NCI-H1105 treated with DMSO at 0.1 percent for 48 hours (cell line): ENCODE measurements at regions not wholly inside any gene's neighbourhood (a gene's known extent, or its start where the extent isn't known, plus 50 kb on each side); places are given as distances from the start of the nearest gene placed in this dataset.
"Not testable (repeated sequence)": the region's sequence is repeated elsewhere in the genome, so short reads cannot be mapped to it uniquely, and the experiment has no call there.

Experiments
- DNase-seq: peaks from one replicate; lab custom pipeline; 2025; lab: John Stamatoyannopoulos, UW

- DNase-seq: no peak
Measured at GRCh38 chr13:108077284-108077683, 138.1 kb downstream of the LIG4 start.

DNA sequence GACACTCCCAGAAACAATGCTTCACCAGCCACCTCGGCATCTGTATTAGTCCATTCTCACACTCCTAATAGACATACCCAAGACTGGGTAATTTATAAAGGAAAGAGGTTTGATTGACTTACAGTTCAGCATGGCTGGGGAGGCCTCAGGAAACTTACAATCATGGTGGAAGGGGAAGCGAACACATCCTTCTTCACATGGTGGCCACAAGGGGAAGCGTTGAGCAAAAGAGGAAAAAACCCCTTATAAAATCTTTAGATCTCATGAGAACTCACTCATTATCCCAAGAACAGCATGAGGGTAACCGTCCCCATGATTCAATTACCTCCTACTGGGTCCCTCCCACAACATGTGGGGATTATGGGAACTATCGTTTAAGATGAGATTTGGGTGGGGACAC is 140.9 kb downstream of the LIG4 start:
- DNase-seq: not testable (repeated sequence)

DNA sequence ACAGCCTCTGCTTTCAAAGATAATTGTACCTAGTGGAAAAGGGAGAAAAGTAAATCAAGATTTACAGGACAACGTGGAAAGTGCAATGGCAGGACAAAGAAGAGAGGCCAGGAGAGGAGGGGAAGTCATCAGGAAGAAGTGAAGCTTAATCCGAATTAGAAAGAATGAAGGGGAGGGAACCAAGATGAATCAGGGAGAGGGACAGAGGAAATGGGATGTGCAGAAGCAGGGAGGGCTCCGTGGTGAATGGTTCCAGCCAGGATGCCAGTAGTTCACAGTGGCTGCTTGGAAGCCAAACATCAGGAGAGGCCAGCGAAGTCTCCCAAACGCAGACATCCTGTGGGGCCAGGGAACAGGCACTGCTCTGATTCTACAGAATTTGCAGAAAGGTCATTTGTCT is 144.4 kb downstream of the LIG4 start:
- DNase-seq: no peak

DNA sequence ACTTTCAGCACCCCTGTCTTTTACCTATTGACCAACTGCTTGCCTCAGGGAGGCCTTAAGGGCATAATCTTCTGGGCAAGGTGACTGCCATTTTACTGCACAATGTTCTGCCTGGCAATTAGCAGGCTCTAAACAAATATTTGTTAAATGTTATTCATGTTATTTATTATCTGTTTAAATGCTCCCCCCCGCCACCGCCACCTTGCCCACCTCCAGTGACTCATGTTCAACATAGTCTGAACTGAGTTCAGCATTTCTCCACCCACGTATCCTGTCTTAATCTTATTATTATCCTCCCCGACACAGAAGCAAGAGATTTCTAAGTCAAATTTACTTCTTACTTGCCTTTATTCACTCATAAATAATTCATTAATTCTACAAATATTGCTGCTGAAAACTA is 144.8 kb downstream of the LIG4 start:
- DNase-seq: no peak

DNA sequence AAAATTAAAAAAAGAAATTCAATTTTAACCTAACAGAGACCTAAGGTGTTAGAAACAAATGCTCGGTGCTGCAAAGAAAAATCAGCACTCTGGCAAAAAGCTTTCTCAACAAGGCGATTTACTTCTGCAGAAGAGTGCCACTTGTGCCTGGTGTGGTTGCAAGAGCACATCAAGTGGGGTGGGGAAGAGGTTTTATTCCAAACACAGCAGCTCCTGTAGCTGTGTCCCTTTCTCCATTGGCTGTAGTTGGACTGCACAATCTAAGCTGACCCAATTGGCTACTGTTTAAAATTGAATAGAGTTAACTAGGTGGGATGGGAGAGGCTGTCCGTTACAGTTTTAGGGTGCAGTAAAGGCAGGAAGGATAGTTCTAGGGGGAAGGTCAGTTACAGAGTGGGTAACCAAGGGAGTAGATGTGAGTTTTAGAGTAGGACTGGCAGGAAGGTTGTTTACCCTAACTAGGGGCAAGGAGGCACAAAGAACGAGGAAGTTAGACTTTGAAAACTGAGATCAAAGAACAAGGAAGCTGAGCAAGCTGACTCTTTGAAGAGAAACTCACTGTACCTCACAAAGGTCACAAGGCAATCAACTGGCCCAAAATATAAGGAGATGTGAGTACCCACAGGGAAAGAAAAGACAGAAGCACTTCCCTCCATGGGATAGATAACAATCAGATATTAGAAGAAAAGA is 145.7 kb downstream of the LIG4 start:
- DNase-seq: no peak

DNA sequence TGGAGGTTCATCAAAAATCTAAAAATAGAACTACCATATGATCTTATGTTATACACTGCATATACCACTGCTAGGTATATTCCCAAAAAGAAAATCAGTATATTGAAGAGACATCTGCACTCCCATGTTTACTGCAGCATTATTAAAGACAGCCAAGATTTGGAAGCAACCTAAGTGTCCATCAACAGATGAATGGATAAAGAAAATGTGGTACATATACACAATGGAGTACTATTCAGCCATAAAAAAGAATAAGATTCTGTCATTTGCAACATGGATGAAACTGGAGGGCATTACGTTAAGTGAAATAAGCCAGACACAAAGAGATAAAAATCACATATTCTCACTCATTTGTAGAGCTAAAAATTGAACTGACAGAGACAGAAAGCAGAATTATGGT is 151.0 kb downstream of the LIG4 start:
- not testable (repeated sequence) for DNase-seq

DNA sequence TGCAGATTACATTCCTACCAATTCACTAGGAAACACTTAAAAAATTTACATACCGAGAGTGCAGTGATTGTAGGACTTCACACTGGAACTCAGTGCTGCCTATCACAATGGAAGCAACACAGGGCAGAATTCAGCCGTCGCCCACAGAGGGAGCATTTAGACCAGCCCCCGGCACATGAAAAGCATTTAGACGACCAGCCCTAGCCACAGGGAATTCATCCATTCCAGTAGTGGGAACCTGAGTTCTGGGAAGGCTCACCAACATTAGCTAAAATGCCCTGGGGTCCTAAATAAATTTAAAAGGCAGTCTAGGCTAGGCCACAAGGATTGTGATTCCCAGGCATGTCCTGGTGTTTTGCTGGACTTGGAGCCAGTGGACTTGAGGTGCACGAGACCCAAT is 155.2 kb downstream of the LIG4 start:
- DNase-seq: no peak

GRCh38 chr13:108056278-108056677 is 159.1 kb downstream of the LIG4 start:
- DNase-seq: no peak

DNA sequence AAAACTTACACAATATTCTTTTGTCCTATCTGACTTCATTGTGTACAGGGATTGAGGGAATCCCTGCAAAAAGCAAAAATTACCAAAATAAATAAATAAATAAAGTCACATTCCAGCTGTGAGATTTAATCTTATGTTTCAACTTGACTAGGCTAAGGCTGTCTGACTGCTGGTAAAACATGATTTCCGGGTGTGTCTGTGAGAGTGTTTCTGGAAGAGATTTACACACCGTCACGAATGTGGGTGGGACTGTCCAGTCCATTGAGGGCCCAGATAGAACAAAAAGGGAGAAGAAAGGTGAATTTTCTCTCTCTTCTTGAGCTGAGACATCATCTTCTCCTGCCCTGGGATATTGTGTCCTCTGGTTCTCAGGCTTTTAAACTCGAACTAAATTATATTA is 166.1 kb downstream of the LIG4 start:
- no peak for DNase-seq

GRCh38 chr13:108044954-108045353 is 170.4 kb downstream of the LIG4 start:
- peak; percentile 75 for DNase-seq

DNA sequence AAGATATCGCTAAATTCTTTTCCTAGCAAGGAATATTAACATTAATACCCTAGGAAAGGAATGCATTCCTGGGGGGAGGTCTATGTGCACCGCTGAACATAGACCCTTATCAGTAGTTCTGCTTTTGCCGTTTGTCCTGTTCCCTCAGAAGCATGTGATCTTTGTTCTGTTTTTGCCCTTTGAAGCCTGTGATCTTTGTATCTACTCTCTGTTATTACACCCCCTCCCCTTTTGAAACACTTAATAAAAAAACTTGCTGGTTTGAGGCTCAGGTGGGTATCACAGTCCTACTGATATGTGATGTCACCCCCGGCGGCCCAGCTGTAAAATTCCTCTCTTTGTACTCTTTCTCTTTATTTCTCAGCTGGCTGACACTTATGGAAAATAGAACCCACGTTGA is 172.5 kb downstream of the LIG4 start:
- not testable (repeated sequence) for DNase-seq

DNA sequence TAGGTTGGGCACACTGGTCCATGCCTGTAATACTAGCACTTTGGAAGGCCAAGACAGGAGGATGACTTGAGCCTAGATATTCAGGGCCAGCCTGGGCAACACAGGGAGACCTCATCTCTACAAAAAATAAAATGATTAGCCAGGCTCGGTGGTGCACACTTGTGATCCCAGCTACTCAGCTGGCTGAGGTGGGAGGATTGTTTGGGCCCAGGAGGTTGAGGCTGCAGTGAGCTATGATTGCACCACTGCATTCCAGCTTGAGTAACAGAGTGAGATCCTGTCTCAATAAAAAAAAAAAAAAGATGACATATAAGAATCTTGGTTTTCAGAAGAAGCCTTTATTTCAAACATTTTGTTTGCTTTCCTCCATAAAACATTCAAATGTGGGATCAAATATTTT is 178.0 kb downstream of the LIG4 start:
- no peak for DNase-seq

GRCh38 chr13:108036411-108036932 is 178.9 kb downstream of the LIG4 start:
- no peak for DNase-seq

DNA sequence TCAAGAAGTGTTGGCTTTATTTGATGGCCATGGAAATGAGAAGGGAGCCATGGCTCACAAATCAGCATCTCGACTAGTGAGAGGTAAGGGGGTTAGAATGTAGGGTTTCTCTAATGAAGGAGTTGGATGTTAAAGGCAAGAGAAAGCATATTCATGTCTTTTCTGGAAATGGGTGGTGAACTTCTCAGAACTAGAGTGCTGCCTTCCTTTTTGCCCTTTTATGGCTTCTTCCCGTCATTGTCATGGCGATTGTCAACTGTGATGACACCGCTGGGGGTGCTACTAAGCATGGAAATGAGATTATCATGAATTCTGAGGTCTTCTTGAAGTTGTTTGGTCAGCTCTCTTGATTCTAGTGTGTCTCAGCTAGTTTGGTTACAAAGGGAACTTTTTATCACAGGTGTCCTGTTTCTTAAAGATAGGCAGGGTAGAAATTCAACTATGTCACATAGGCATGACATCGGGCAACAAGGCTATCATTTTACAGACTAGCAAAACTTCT is 180.4 kb downstream of the LIG4 start:
- DNase-seq: no peak

GRCh38 chr13:108033800-108034707 is 181.3 kb downstream of the LIG4 start:
- DNase-seq: no peak

DNA sequence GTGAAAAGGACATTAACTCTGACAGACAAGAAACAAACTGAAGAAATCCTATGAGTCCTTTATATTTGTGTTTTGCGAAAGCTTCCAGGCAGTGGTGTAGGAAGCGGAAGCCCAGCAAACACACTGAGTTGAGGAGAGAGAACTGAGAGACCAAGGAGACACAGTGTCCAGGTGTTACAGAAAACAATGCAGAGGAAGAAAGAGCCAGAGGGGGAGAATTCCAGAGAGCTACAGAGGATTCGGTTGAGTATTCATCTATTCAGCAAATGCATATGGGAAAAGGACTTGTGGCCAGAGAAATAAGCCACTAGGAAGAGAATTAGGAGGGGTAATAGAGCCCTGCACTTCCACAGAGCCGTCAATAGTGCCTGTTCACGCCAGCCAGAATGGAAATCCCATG is 183.5 kb downstream of the LIG4 start:
- no peak for DNase-seq

GRCh38 chr13:108030769-108031168 is 184.6 kb downstream of the LIG4 start:
- DNase-seq: no peak

- DNase-seq: no peak
Measured at GRCh38 chr13:108026680-108027410, 188.5 kb downstream of the LIG4 start.

DNA sequence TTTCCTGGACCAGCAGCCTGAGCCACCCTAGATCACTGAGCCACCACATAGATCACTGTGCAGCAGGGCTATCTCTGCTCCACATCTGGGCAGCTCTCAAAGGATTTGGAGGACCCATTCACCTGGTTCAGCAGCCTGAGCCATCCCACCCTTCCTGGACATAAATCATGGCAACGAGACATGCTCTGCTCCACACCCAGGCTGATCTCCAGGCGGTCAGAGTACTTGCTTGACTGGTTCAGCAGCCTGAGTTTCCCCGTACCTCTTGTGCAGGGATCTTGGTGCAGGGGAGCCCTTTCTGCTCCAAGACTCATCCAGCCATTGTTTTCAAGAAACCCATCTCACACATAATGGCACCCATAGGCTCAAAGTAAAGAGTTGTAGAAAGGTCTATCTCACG is 195.3 kb downstream of the LIG4 start:
- no peak for DNase-seq

DNA sequence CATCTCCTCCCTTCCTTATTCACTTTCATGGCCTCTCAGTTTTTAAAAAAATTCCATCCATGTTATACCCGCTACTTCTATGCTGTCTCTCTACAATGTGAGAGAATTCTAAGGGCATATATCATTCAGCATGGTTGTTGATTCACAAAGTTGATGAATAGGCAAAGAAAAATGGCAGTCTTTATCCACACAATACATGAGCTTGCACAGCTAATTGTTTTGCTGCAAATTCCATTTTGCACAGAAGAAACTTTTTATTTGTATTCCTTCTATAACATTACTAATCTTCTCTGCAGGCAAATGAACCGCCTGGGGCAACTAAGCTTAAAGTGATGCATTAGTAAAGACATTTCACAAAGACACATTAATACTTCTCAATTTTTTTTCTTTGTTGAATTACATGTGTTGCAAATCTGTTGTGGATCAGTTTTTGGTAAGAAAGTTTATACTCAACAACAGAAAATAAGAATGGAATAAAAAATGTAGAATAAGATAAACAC is 196.9 kb downstream of the LIG4 start:
- no peak for DNase-seq

- no peak for DNase-seq
Measured at GRCh38 chr13:108006619-108007018, 208.7 kb downstream of the LIG4 start.

DNA sequence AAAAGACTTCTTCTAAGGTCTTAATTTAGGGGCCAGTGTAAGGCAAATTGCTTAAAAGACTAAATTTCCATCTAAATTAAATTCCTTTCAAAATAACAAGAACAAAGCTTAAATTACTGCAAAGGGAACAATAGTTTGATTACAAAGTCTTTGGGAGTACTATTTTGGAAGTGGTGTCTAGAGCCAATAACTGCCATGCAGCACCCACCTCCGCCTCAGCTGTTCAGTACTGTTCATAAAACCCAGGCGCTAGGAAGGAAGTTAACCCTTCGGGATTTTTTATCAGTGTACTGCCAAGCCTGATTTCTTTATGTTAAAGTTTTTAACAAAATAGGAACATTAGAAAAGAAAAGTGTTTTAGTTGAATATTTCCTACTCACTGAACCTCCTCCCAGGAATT is 210.1 kb downstream of the LIG4 start:
- peak; percentile 44 for DNase-seq
